ENCODE measurements at regions not wholly inside any gene's neighbourhood (a gene's known extent, or its start where the extent isn't known, plus 50 kb on each side); places are given as distances from the start of the nearest gene placed in this dataset.

- TF ChIP-seq POLR2AphosphoS5 (IDR thresholded peaks at IDR 0.05) (no peak), CTCF (IDR thresholded peaks at IDR 0.05) (no peak)
Observed at GRCh38 chr19:33938821-33939220, 142.2 kb downstream of the KCTD15 start.

Data from prostate gland (tissue), 2 donors.